Karpas-422 (cell line): ENCODE measurements at regions not wholly inside any gene's neighbourhood (a gene's known extent, or its start where the extent isn't known, plus 50 kb on each side); places are given as distances from the start of the nearest gene placed in this dataset.
A peak's percentile ranks its signal among the peaks of the same experiment; 100 is the strongest.

Experiments
- DNase-seq: peaks from one replicate; pipeline ENCODE4 v3.0.0-alpha.2; 2015
- H2AFZ ChIP-seq: fragments of 200-600 bp; sonication (generic); 2 replicates; pipeline ENCODE4 v1.6.1; 2014; ENCODE audit warnings: antibody characterized with exemption, low read length, mixed read lengths
- H3K27ac ChIP-seq: fragments of 200-600 bp; sonication (generic); 2 replicates; pipeline ENCODE4 v1.5.1; 2014; ENCODE audit warnings: mild to moderate bottlenecking, low read length, moderate library complexity
- H3K27me3 ChIP-seq: fragments of 200-600 bp; sonication (generic); 2 replicates; pipeline ENCODE4 v1.6.1; 2014; ENCODE audit warnings: low read length, mixed read lengths
- H3K36me3 ChIP-seq: fragments of 200-600 bp; sonication (generic); 2 replicates; pipeline ENCODE4 v1.6.1; 2014; ENCODE audit warnings: low read length, mixed read lengths; ENCODE audit not compliant: insufficient read depth
- H3K4me1 ChIP-seq: fragments of 200-600 bp; sonication (generic); 2 replicates; pipeline ENCODE4 v1.6.1; 2014; ENCODE audit warnings: mild to moderate bottlenecking, low read length, mixed read lengths
- H3K4me2 ChIP-seq: fragments of 200-600 bp; sonication (generic); 2 replicates; pipeline ENCODE4 v1.6.1; 2014; ENCODE audit warnings: low read length, low read depth, mild to moderate bottlenecking; ENCODE audit not compliant: poor library complexity, severe bottlenecking
- H3K4me3 ChIP-seq: fragments of 200-600 bp; sonication (generic); 2 replicates; pipeline ENCODE4 v1.5.1; 2014; ENCODE audit warnings: mild to moderate bottlenecking, antibody characterized with exemption, low read length, mixed read lengths
- H3K79me2 ChIP-seq: fragments of 200-600 bp; sonication (generic); 2 replicates; pipeline ENCODE4 v1.6.1; 2014; ENCODE audit warnings: mild to moderate bottlenecking, low read length, mixed read lengths
- H3K9ac ChIP-seq: fragments of 200-600 bp; sonication (generic); 2 replicates; pipeline ENCODE4 v1.6.0; 2014; ENCODE audit warnings: low read length
- H3K9me2 ChIP-seq: fragments of 200-600 bp; sonication (generic), shearing (Covaris generic); replicated peaks from 2 replicates; pipeline ENCODE4 v1.6.0; 2014; ENCODE audit warnings: mild to moderate bottlenecking, low read length, moderate library complexity; ENCODE audit not compliant: insufficient read depth
- H3K9me3 ChIP-seq: fragments of 300-700, 200-600 bp; sonication (generic); 2 replicates; pipeline ENCODE4 v1.6.1; 2014; ENCODE audit warnings: low read length, mixed read lengths
- H4K20me1 ChIP-seq: fragments of 200-600 bp; sonication (generic); 2 replicates; pipeline ENCODE4 v1.6.1; 2014; ENCODE audit warnings: mild to moderate bottlenecking, antibody characterized with exemption, low read length, low read depth; ENCODE audit not compliant: insufficient read depth

- peak; percentile 80 for DNase-seq
- no peaks in the 10 kb centered on the region for H4K20me1 ChIP-seq
- H3K4me1 ChIP-seq, result no peaks in the 10 kb centered on the region
- no peaks in the 10 kb centered on the region for H3K9me3 ChIP-seq
- H3K27ac ChIP-seq, result no peak overlapping the region
- H3K4me3 ChIP-seq, result no peak overlapping the region
- H3K9ac ChIP-seq, result no peak overlapping the region
- H3K27me3 ChIP-seq, result no peaks in the 10 kb centered on the region
- no peaks in the 10 kb centered on the region for H3K79me2 ChIP-seq
- no peaks in the 10 kb centered on the region for H3K36me3 ChIP-seq
- no peak overlapping the region for H3K4me2 ChIP-seq
- no peaks in the 10 kb centered on the region for H3K9me2 ChIP-seq
- H2AFZ ChIP-seq, result no peak overlapping the region
Observed at GRCh38 chr3:117019082-117019713, 309.6 kb downstream of the TUSC7 start.

- Histone ChIP-seq H3K9me2 (no peaks in the 10 kb centered on the region), H3K79me2 (no peaks in the 10 kb centered on the region), H4K20me1 (no peaks in the 10 kb centered on the region), H3K4me1 (no peaks in the 10 kb centered on the region), H3K4me3 (no peak overlapping the region), H3K4me2 (no peak overlapping the region), H3K27me3 (no peaks in the 10 kb centered on the region), H2AFZ (no peak overlapping the region), H3K36me3 (no peaks in the 10 kb centered on the region), H3K9ac (no peak overlapping the region), H3K27ac (no peak overlapping the region), H3K9me3 (no peaks in the 10 kb centered on the region)
- no peak for DNase-seq
Observed at GRCh38 chr3:117026401-117026800, 316.8 kb downstream of the TUSC7 start.

- Histone ChIP-seq H3K27me3 (no peaks in the 10 kb centered on the region), H3K4me1 (no peaks in the 10 kb centered on the region), H3K36me3 (no peaks in the 10 kb centered on the region), H3K4me2 (no peak overlapping the region), H4K20me1 (no peaks in the 10 kb centered on the region), H3K9ac (no peak overlapping the region), H3K9me2 (no peaks in the 10 kb centered on the region), H3K79me2 (no peaks in the 10 kb centered on the region), H2AFZ (no peak overlapping the region), H3K27ac (no peak overlapping the region), H3K9me3 (no peaks in the 10 kb centered on the region), H3K4me3 (no peak overlapping the region)
- no peak for DNase-seq
Observed at GRCh38 chr3:117035745-117036144, 326.2 kb downstream of the TUSC7 start.

- DNase-seq, result peak; percentile 44
- H3K9ac ChIP-seq, result no peak overlapping the region
- H2AFZ ChIP-seq, result no peak overlapping the region
- H3K9me3 ChIP-seq, result no peaks in the 10 kb centered on the region
- no peaks in the 10 kb centered on the region for H3K4me1 ChIP-seq
- no peaks in the 10 kb centered on the region for H3K36me3 ChIP-seq
- H3K4me2 ChIP-seq, result no peak overlapping the region
- H3K9me2 ChIP-seq, result no peaks in the 10 kb centered on the region
- H3K27me3 ChIP-seq, result no peaks in the 10 kb centered on the region
- no peaks in the 10 kb centered on the region for H4K20me1 ChIP-seq
- no peak overlapping the region for H3K4me3 ChIP-seq
- H3K27ac ChIP-seq, result no peak overlapping the region
- no peaks in the 10 kb centered on the region for H3K79me2 ChIP-seq
Observed at GRCh38 chr3:117036259-117036799, 326.8 kb downstream of the TUSC7 start.

- no peaks in the 10 kb centered on the region for H3K36me3 ChIP-seq
- H3K27ac ChIP-seq, result no peak overlapping the region
- no peak overlapping the region for H3K4me2 ChIP-seq
- H3K4me1 ChIP-seq, result no peaks in the 10 kb centered on the region
- no peak overlapping the region for H3K4me3 ChIP-seq
- no peaks in the 10 kb centered on the region for H3K9me3 ChIP-seq
- no peaks in the 10 kb centered on the region for H3K9me2 ChIP-seq
- H3K79me2 ChIP-seq, result no peaks in the 10 kb centered on the region
- H3K9ac ChIP-seq, result no peak overlapping the region
- H2AFZ ChIP-seq, result no peak overlapping the region
- H3K27me3 ChIP-seq, result no peaks in the 10 kb centered on the region
- no peaks in the 10 kb centered on the region for H4K20me1 ChIP-seq
- DNase-seq, result no peak
Observed at GRCh38 chr3:117045143-117045542, 335.6 kb downstream of the TUSC7 start.

GRCh38 chr3:117047951-117048705 is 338.5 kb downstream of the TUSC7 start:
- Histone ChIP-seq H3K9me2 (no peaks in the 10 kb centered on the region), H3K79me2 (no peaks in the 10 kb centered on the region), H3K4me2 (no peak overlapping the region), H3K9me3 (no peaks in the 10 kb centered on the region), H3K36me3 (no peaks in the 10 kb centered on the region), H3K4me1 (no peaks in the 10 kb centered on the region), H3K27ac (no peak overlapping the region), H3K4me3 (no peak overlapping the region), H2AFZ (no peak overlapping the region), H3K9ac (no peak overlapping the region), H3K27me3 (no peaks in the 10 kb centered on the region), H4K20me1 (no peaks in the 10 kb centered on the region)
- no peak for DNase-seq

GRCh38 chr3:117052395-117052794 is 342.8 kb downstream of the TUSC7 start:
- DNase-seq, result no peak
- no peaks in the 10 kb centered on the region for H3K4me1 ChIP-seq

GRCh38 chr3:117054556-117054955 is 345.0 kb downstream of the TUSC7 start:
- Histone ChIP-seq H2AFZ (no peak overlapping the region), H3K27ac (no peak overlapping the region), H3K79me2 (no peaks in the 10 kb centered on the region), H3K27me3 (no peaks in the 10 kb centered on the region), H3K4me1 (no peaks in the 10 kb centered on the region), H3K4me3 (no peak overlapping the region), H3K4me2 (no peak overlapping the region), H3K9me2 (no peaks in the 10 kb centered on the region), H3K9ac (no peak overlapping the region), H4K20me1 (no peaks in the 10 kb centered on the region), H3K9me3 (no peaks in the 10 kb centered on the region), H3K36me3 (no peaks in the 10 kb centered on the region)
- DNase-seq, result no peak

More at GRCh38 chr3:117052395-117052794, 342.8 kb downstream of the TUSC7 start:
- Histone ChIP-seq H3K9me2 (no peaks in the 10 kb centered on the region), H4K20me1 (no peaks in the 10 kb centered on the region), H3K9me3 (no peaks in the 10 kb centered on the region), H3K27ac (no peak overlapping the region), H3K27me3 (no peaks in the 10 kb centered on the region), H3K4me2 (no peak overlapping the region), H3K9ac (no peak overlapping the region), H3K4me3 (no peak overlapping the region), H3K79me2 (no peaks in the 10 kb centered on the region), H2AFZ (no peak overlapping the region), H3K36me3 (no peaks in the 10 kb centered on the region)
